SU-DHL-6 (cell line): ENCODE measurements at regions not wholly inside any gene's neighbourhood (a gene's known extent, or its start where the extent isn't known, plus 50 kb on each side); places are given as distances from the start of the nearest gene placed in this dataset.

Experiments
- H2AFZ ChIP-seq: fragments of 200-600 bp; sonication (generic); 2 replicates; pipeline ENCODE4 v1.6.1; 2014; ENCODE audit warnings: low read depth, mild to moderate bottlenecking, moderate library complexity, mixed read lengths, antibody characterized with exemption, low read length; ENCODE audit not compliant: severe bottlenecking
- H3F3A ChIP-seq: fragments of 200-600 bp; shearing (Covaris generic); 2 replicates; pipeline ENCODE4 v1.6.0; 2016; ENCODE audit warnings: antibody characterized with exemption, mild to moderate bottlenecking; ENCODE audit not compliant: insufficient read depth
- H3K27ac ChIP-seq: fragments of 200-600 bp; sonication (generic); 2 replicates; pipeline ENCODE4 v1.5.1; 2016; ENCODE audit warnings: low read depth, mild to moderate bottlenecking, low read length, moderate library complexity, mixed read lengths
- H3K27me3 ChIP-seq: fragments of 200-600 bp; sonication (generic), shearing (Covaris generic); 2 replicates; pipeline ENCODE4 v1.6.0; 2014; ENCODE audit warnings: mild to moderate bottlenecking, low read length
- H3K36me3 ChIP-seq: fragments of 200-600 bp; sonication (generic); 2 replicates; pipeline ENCODE4 v1.6.1; 2014; ENCODE audit warnings: mild to moderate bottlenecking, low read length, mixed read lengths
- H3K4me2 ChIP-seq: fragments of 300-600, 200-600 bp; shearing (Covaris generic), sonication (generic); 2 replicates; pipeline ENCODE4 v1.6.0; 2014; ENCODE audit warnings: low read length, low read depth, mild to moderate bottlenecking; ENCODE audit not compliant: poor library complexity, severe bottlenecking
- H3K4me3 ChIP-seq: fragments of 200-600 bp; sonication (generic); 2 replicates; pipeline ENCODE4 v1.5.1; 2014; ENCODE audit warnings: antibody characterized with exemption, low read length, mild to moderate bottlenecking, mixed read lengths; ENCODE audit not compliant: insufficient read depth, poor library complexity, severe bottlenecking
- H3K79me2 ChIP-seq: fragments of 200-600 bp; sonication (generic); 2 replicates; pipeline ENCODE4 v1.6.1; 2014; ENCODE audit warnings: mild to moderate bottlenecking, low read length, moderate library complexity; ENCODE audit not compliant: insufficient read depth
- H3K9ac ChIP-seq: fragments of 200-600 bp; sonication (generic); 2 replicates; pipeline ENCODE4 v1.7.0; 2014; ENCODE audit warnings: mild to moderate bottlenecking, low read length
- H3K9me2 ChIP-seq: fragments of 200-600 bp; sonication (generic); replicated peaks from 2 replicates; pipeline ENCODE4 v1.6.1; 2014; ENCODE audit warnings: low read length; ENCODE audit not compliant: insufficient read depth
- H3K9me3 ChIP-seq: fragments of 200-600 bp; sonication (generic); 2 replicates; pipeline ENCODE4 v1.6.1; 2014; ENCODE audit warnings: low read length, mixed read lengths; ENCODE audit not compliant: insufficient read depth
- H4K20me1 ChIP-seq: fragments of 200-600 bp; sonication (generic); 2 replicates; pipeline ENCODE4 v1.6.1; 2014; ENCODE audit warnings: low read depth, mild to moderate bottlenecking, antibody characterized with exemption, low read length, moderate library complexity, mixed read lengths
- CTCF ChIP-seq: fragments of 200-600 bp; sonication (generic); IDR thresholded peaks from one replicate; pipeline ENCODE4 v1.5.1; 2017; ENCODE audit warnings: antibody characterized with exemption, mild to moderate bottlenecking, low read length, moderate library complexity; ENCODE audit not compliant: insufficient read depth, poor library complexity, severe bottlenecking
- EZH2phosphoT487 ChIP-seq: fragments of 200-600 bp; sonication (generic), shearing (Covaris generic); conservative IDR thresholded peaks from 2 replicates; pipeline ENCODE4 v1.6.1; 2018; ENCODE audit warnings: mild to moderate bottlenecking, antibody characterized with exemption, low read length, moderate library complexity, mixed read lengths

GRCh38 chr15:70280781-70281180 is 183.1 kb upstream of the TLE3 start:
- Histone ChIP-seq H3K9me3 (no peaks in the 10 kb centered on the region), H3K4me3 (no peak overlapping the region), H3K27me3 (no peaks in the 10 kb centered on the region), H3K36me3 (no peaks in the 10 kb centered on the region), H3K4me2 (no peak overlapping the region), H4K20me1 (no peaks in the 10 kb centered on the region), H3K27ac (no peak overlapping the region), H3K9me2 (no peaks in the 10 kb centered on the region), H3K9ac (no peak overlapping the region), H3F3A (no peaks in the 10 kb centered on the region), H3K79me2 (no peaks in the 10 kb centered on the region), H2AFZ (no peak overlapping the region)
- TF ChIP-seq CTCF (no peak), EZH2phosphoT487 (no peak)

GRCh38 chr15:70279096-70279495 is 181.4 kb upstream of the TLE3 start:
- H3F3A ChIP-seq = no peaks in the 10 kb centered on the region
- no peak overlapping the region for H2AFZ ChIP-seq
- no peak overlapping the region for H3K4me2 ChIP-seq
- H3K9me3 ChIP-seq = no peaks in the 10 kb centered on the region
- no peaks in the 10 kb centered on the region for H3K36me3 ChIP-seq
- no peak overlapping the region for H3K9ac ChIP-seq
- H3K4me3 ChIP-seq = no peak overlapping the region
- H3K27me3 ChIP-seq = no peaks in the 10 kb centered on the region
- H3K9me2 ChIP-seq = no peaks in the 10 kb centered on the region
- no peak overlapping the region for H3K27ac ChIP-seq
- TF ChIP-seq EZH2phosphoT487 = no peak
- TF ChIP-seq CTCF = no peak
- H3K79me2 ChIP-seq = no peaks in the 10 kb centered on the region
- H4K20me1 ChIP-seq = no peaks in the 10 kb centered on the region

- no peak overlapping the region for H3K27ac ChIP-seq
- no peak overlapping the region for H3K9ac ChIP-seq
- no peak for TF ChIP-seq EZH2phosphoT487
- H3K4me2 ChIP-seq = no peak overlapping the region
- no peaks in the 10 kb centered on the region for H3K9me2 ChIP-seq
- no peaks in the 10 kb centered on the region for H3K9me3 ChIP-seq
- no peaks in the 10 kb centered on the region for H3F3A ChIP-seq
- H4K20me1 ChIP-seq = no peaks in the 10 kb centered on the region
- no peaks in the 10 kb centered on the region for H3K36me3 ChIP-seq
- no peak overlapping the region for H2AFZ ChIP-seq
- H3K27me3 ChIP-seq = no peaks in the 10 kb centered on the region
- no peak overlapping the region for H3K4me3 ChIP-seq
- no peaks in the 10 kb centered on the region for H3K79me2 ChIP-seq
These were observed 180.9 kb upstream of the TLE3 start for GRCh38 chr15:70278644-70279043.

- H3K9me2 ChIP-seq = no peaks in the 10 kb centered on the region
- no peak overlapping the region for H3K27ac ChIP-seq
- H3K4me2 ChIP-seq = no peak overlapping the region
- no peak overlapping the region for H3K4me3 ChIP-seq
- no peak overlapping the region for H2AFZ ChIP-seq
- no peaks in the 10 kb centered on the region for H3K36me3 ChIP-seq
- TF ChIP-seq CTCF (no peak), EZH2phosphoT487 (no peak)
- no peaks in the 10 kb centered on the region for H3F3A ChIP-seq
- H3K9me3 ChIP-seq = no peaks in the 10 kb centered on the region
- H4K20me1 ChIP-seq = no peaks in the 10 kb centered on the region
- no peaks in the 10 kb centered on the region for H3K79me2 ChIP-seq
- H3K27me3 ChIP-seq = no peaks in the 10 kb centered on the region
- no peak overlapping the region for H3K9ac ChIP-seq
These were observed 179.8 kb upstream of the TLE3 start for GRCh38 chr15:70277556-70277955.
